Stimulated activated CD4-positive, alpha-beta T cell treated with anti-CD3 and anti-CD28 coated beads, Interleukin-12 subunit alpha, Interleukin-12 subunit beta, amount 100 ng/mL, for 48 hours (primary cell): ENCODE measurements at regions not wholly inside any gene's neighbourhood (a gene's known extent, or its start where the extent isn't known, plus 50 kb on each side); places are given as distances from the start of the nearest gene placed in this dataset.

Source experiments
- DNase-seq, 3 donors: peaks; one replicate each; pipeline ENCODE4 v3.0.0-alpha.2; 2020; ENCODE audit warnings: low read depth in 2 of 3, low spot score in 1 of 3

DNA sequence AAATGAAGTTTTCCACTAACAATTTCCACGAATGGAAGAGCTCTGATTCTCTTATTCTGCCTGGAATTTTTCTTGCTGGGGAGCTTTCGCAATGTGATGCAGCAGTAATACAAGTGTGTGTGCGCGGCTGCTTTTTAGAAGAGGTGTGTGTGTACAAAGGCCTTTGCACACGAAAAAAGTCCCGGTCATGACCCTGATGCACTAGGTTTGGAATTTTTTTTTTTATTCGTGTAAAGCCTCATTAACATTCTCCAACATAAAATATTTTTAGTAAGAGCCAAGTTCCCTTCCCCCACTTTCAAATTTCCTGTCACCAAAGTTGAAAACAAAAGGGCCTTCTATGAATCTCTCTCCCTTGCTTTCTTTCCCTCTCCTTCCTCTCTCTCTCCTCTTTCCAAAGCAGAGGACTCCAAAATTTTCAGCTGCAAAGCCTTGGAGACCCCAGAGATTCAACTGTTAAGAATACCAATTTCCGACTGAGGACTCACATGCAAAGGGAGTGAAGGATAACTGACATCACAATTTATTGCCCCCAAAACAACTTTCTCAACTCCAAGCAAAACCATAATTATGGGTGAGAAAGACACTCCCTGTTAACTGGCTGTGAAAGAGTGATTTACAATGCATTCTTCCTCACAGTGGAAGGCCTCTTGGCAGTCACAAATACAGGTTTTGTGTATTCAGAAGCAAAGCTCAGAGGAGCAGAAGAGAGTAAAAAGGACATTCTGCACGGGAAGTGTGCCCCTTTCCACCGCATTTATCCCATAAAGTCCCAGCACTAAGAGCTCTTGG is 421.2 kb upstream of the JARID2 start:
- no peak for DNase-seq

DNA sequence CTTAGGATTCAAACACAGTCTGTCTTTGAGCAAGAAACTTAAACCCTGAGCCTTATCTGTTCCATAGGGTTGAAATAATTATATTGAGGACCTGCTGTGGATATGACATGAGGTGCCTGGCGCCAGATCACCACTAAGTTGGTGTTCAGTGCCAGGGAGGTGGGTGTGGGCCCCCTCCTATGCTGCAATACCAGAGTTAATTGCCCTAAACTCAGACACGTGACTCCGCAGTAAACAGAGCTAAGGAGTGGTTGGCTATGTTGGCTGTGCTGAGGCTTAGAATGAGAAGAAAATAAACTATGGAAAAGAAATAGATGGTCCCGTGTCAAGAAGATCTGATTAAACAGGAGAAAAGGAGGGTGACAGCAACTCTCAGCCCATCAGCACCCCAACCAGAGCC is 419.4 kb upstream of the JARID2 start:
- DNase-seq = no peak

DNA sequence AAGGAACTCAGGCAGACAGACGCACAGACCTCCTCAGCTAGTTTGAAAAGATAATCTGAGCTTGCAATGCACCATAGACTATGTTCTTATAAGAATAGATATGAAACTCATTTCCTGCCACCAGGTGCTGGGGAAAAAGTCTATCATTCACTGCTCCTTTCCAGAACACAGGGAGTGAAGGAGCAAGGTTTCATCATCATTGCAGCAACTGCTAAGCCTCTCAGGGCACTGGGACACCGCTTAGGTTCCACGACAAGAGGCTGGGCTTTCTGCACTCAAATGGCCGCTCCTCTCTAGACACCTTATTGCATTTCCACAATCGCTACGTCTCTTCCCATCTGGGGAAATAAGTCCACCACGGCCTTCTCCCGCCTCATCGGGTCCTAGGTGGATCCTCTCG is 418.5 kb upstream of the JARID2 start:
- no peak for DNase-seq

DNA sequence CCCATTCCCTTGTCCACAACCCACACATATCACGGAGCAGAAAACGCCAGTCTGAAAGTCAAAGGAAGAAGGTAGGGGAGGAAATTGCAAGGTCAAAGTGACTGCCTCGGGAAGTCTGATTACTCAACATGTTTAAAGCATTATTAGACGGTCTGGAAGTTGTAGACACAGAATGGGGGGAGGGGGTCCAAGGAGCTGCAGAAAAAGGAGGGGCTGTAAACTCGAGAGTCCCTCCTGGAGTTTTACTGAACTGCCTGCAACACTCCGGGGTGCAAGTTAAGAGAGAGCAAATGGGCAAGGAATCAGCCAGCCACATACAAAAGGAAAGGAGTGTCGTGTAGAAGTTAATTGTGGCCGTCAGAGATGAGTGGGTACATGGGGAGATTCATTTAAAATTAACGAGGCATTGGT is 417.7 kb upstream of the JARID2 start:
- DNase-seq = no peak

DNA sequence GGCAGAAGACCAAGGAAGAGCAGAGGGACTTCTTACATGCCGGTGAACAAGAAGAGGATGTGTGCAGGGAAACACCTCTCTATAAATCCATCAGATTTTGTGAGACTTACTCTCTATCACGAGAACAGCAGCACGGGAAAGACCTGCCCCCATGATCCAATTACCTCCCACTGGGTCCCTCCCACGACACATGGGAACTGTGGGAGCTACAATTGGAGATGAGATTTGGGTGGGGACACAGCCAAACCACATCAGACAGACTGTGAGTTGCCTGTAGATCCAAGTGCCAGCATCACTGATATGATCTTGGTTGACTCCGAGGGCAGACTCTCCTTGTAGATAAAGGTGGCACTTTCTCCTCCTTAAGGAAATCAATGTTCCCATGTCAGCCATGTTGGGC is 414.8 kb upstream of the JARID2 start:
- no peak for DNase-seq

DNA sequence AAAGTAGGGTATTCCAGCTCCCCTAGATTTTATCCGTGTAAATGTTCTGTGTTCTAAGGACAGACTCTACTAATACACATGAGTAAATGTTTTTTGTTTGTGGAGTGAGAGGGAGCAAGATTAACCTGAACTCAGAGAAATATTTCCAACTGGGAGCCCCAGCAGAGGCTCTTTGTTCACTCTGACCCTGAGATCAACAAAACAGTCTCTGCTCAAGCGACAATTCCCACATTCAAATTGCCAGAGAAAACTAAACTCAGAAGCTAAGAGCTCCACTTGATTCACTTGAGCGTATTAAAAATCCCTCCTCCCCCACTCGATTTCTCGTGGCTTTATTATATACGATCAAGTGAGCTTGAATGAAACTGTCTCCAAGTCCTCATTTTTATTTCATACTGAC is 413.9 kb upstream of the JARID2 start:
- no peak for DNase-seq

DNA sequence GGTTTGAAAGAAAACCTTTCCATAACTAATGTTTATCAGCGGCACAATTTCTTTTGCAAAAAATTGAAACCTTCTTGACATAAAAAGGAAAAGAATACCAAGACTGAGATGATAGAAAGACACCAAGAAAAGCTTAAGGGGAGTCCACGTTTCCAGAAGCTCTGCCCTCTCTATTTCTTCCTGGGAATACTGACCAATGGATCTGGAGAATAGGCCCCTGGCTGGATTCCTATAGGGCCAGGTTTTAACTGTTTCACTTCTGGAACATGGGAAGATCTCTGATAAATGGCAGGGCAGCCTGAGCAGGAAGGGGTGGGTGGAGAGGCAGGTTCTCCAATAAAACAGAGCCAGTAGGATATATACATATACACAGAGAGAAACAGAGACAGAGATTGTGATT is 413.4 kb upstream of the JARID2 start:
- DNase-seq = no peak

DNA sequence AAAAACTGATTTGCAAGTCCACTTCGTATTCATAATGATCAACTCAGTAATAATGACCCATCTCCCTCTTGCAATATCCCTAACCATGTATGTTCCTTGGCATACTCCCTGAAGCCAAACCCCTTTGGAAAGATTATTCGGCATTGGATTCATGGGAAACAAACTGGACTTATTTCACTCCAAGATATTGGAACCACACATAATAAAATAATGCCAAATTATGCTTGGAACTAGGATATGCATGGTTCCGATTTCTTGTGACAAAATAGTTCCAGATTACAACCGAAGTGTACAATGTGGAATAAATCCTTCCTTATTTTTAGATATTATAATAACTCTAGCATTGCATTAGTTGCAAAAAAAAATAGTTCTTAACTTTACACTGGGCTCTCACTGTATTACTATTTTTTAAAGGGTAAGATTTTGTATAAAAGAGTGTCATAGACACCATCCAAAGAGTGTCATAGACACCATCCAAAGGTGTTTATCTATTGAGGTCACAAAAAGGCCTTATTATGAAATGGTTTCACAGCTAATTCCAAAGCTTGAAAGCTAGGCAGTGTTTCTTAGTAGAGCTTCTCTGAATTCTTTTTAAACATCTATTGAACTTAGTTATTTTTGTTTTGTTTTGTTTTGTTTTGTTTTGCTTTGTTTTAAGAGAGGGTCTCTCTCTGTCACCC is 410.9 kb upstream of the JARID2 start:
- DNase-seq = no peak

DNA sequence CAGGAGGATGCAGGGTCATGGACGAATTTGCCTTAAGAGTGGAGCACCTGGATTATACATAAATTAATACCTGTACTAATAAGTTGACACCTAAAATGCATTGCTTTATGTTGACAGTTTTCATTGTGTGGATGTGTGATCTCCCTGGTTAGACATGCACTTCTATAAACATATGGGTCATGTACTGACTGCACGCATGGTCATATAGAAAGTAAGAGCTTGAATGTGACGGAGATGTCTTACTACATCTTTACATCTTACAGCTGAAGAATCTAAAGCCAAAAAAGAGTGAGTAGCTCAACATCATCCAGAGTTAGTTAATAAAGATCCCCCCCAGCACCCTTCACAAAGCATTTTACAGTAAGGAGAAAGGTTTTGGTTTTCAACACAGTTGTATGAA is 408.4 kb upstream of the JARID2 start:
- DNase-seq = no peak

DNA sequence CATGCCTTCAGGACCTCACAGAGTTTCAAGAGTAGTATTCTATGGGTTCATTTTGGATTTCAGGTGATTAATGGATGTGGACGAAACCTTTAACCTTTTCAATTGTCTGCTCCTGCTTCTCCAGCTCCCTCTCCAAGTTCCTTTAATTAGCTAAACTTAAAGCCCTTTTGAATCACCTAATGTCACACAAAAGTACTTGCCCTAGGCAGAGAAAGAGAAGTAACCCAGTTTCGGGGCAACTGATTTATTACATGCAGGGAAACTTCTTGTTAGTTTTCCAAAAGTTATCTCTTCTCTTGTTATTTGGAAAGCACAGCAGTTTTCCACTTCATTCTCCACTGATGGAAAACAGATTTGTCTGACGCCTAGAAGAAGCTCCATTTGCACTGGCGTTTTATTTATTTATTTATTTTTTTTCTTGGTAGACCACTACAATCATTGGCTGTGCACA is 407.7 kb upstream of the JARID2 start:
- DNase-seq = no peak

DNA sequence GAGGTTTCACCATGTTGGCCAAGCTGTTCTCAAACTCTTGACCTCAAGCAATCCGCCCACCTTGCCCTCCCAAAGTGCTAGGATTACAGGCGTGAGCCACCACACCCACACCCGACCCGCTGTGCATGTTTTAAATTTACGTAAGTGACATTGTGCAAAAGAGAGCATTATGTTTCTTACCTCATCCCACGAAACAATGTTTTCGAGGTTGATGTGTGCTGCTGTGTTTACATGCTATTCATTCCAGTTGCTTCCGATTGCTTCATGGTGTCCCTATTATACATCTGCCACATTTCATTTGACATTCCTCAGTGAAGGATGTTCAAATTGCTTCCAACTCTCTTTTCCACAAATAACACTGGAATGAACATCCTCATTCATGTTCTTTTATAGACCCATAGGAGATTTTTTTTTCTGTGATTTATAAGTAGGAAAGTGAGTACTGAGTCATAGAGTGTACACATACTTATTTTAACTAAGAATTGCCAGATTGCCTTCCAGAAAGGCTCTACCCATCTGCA is 403.9 kb upstream of the JARID2 start:
- DNase-seq = no peak

DNA sequence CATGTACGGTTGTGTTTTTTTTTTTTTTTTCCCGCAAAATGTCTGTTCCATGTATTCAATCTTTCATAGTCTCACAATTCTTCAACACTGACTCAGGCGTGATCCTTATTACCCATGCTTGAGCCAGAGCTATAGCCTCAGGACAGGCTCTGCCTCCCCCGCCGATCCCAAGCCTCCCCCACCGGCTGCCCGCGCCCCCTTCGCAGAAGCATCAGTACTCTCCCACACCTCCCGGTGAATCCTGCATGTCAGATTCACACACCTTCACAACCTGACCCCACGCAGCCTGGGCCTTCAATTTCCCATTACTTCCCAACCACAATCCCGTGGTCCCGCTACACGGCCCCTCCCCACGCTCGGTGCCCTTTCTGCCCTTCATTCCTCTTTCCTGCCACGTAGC is 401.5 kb upstream of the JARID2 start:
- DNase-seq = no peak

DNA sequence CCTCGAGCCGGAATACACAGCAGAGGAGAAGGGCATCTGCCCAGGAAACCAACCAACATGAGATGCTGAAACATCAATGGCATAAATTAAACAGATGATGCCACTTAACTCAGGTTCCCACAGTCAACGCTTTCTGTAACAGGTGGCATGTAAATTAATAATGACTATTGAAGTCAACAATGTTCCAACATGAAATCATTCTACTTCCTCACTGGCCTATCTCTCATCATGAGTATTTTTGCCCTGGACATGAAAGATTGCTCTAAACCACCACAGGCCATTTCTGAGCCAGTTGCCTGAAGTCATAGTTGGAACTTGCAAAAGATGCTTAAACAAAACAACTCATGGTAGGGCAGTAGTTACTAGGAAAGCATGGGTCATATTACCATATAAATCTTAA is 397.9 kb upstream of the JARID2 start:
- no peak for DNase-seq

DNA sequence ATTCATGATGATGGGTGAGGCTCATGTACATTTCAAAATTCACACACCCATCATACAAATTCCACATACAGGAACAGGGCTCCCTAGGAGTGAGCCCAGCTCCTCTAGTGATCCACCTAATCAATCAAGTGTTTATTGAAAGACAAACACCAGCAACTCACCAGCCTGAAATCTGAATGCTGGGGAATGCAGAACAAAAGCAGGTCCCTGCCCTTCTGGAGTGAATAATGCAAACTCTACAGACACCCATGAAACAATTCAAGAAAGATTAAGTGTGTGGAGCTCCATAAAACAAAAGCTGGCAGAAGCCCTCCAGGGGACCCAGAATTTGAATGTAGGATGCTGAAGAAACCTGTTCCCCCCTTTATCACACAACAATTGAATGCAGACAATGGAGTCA is 396.7 kb upstream of the JARID2 start:
- no peak for DNase-seq

DNA sequence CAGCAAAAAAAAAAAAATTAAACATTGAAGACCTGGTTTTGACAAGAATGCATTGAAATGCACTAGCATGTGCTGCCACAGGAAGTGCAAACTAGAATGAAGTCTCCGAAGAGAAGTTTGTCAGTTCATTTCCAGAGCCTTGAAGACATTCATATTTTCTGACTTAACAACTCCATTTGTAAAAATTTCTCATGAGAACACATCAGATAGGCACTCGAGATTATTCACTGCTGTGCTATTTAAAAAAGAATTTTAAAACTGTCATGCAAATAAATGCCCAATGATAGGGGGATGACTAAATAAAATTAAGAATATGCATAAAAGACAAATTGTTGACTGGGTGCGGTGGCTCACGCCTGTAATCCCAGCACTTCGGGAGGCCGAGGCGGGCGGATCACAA is 394.6 kb upstream of the JARID2 start:
- DNase-seq = no peak

DNA sequence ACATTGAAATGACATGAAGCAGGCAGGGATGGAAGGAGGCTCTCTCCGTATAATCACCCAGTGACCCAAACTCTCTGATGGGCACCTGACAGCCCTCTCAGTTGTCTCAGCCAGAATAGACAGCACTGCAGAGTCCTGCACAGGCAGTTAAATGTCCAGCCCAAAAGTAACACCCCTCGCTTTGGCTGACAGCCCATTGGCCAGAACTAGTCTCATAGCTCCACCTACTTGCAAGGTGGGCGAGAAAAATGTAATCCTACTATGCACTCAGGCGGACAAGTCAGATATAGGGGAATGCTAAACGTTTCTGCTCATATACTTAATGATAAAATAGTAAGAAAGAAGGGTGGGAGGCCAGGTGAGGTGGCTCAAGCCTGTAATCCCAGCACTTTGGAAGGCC is 393.5 kb upstream of the JARID2 start:
- no peak for DNase-seq

DNA sequence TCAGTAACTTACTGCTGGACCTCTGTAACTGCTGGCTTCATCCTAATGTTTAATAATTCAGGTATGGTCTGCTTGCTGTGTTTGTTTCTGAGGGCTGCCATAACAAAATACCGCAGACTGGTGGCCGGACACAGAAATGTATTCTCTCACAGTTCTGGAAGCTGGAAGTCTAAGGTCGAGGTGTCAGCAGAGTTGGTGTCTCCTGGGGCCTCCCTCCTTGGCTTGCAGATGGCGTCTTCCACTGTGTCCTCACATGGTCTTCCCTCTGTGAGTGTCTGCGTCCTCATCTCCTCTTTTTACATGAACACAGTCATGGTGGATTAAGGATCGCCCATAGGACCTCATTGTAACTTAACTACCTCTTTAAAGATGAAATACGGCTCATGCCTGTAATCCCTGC is 389.7 kb upstream of the JARID2 start:
- no peak for DNase-seq

DNA sequence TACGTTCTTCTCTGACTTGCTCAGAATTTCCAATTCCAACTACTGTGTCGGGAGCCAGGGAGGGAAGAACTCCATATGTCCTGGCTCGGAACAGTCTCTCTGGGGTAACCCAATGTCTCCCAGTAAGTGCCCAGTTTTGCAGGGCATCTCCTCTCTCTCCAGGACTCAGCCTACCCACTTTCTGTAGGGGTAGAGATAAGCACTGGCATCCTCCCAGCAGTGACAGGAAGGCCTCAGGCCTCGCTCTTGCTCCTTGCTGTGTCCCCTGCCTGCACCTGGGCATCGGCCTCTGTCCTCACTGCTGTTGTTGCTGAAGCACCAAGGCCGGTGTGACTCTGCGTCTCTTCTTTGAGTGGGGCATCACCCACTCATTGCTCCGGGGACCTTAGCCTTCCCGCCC is 388.9 kb upstream of the JARID2 start:
- DNase-seq = no peak

DNA sequence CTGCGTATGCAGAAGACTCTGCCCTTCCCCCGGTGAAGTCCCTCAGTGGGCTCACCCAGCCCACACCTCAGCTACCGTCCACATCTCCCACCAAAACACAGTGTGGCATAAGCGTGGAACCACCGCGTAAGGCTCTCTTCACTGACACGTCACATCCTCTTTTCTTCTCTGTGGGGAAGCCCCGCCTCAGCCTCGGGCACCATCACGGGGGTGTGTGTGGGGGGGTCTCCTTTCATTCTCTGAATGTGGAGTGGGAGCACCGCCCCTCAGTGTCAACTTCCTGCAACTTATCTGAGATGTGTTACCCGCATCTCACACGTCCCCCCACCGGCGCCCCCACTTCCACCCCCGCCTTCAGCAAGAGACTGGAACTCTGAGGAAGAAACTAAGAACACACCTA is 388.4 kb upstream of the JARID2 start:
- peak; percentile 47 to 55 (median 51) for DNase-seq

DNA sequence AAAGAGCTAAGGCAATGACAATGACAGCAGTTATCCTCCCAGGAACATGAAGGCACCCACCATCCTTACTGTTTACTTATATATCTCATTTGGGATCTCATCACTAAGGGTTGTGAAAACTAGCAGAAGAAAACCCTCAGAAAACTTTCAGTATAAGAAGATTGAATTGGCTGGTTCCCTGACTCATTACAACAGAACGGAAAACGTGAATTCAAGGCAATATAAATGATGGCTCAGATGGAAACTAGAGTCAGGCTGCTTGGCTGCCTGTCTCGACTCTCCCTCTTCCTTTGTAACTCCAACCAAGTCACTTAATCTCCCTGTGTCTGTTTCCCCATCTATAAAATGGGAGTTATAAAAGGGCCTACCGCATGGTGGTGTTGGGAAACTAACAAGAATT is 387.1 kb upstream of the JARID2 start:
- DNase-seq = peak in 1 of 3 donors; percentile 27

DNA sequence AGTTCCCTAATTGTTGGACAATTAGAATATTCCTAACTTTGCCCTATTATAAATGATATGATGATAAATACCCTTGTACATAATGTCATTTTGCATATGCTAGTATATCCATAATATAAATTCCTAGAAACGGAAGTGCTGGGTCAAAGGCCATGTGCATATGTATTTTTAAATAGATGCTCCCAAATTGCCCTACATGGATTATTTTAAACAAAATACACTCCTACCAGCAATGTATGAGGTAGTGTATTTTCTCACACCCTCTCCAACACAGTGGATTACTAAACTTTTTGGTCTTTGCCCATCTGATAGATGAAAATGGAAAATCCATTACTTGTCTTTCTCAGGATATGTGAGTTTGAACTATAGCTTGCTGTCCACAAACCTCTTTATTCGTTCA is 385.1 kb upstream of the JARID2 start:
- DNase-seq = no peak

DNA sequence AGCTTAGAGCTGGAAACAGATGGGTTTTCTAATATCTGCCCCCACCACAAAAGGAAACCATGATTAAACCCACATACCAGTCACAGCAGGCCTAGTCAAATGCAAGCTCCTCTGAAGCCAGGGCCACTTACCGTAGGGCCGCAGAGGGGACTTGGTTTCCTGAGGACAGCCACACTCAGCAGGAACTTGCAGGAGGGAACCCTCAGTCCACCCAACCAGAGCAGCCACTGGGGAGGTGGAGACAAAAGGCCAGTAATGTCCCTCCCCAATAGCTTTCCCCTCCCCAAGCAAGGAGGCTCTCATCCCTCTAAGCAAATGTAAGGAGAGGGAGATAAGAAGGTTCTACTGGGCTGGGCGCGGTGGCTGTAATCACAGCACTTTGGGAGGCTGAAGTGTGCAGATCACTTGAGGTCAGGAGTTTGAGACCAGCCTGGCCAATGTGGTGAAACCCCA is 384.4 kb upstream of the JARID2 start:
- DNase-seq = peak in 1 of 3 donors; percentile 19

DNA sequence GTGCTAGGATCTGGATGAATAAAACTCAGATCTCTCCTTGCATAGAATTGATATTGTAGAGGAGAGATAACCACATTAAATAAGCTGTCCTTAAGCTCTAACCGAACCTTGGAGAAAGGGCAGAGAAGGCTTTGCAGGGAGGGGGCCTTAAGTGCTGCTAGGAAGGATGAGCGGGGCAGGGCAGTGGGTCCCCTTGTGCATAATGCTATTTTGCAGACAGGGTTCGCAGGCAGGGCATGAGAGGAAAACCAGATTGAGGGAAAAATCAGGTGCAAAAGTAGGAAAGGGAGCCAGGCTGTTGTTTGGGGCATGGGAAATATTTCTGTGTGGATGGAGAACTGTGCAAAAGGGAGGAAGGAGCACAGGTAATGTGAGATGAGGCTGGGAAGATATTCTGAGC is 383.0 kb upstream of the JARID2 start:
- DNase-seq = no peak
